Loucy (cell line): ENCODE measurements at regions not wholly inside any gene's neighbourhood (a gene's known extent, or its start where the extent isn't known, plus 50 kb on each side); places are given as distances from the start of the nearest gene placed in this dataset.

Experiments used
- H2AFZ ChIP-seq: fragments of 200-600 bp; sonication (generic); 2 replicates; pipeline ENCODE4 v1.6.0; 2016; ENCODE audit warnings: antibody characterized with exemption, mild to moderate bottlenecking, low read length, moderate library complexity
- H3F3A ChIP-seq: fragments of 200-600 bp; 2 replicates; pipeline ENCODE4 v1.6.0; 2016; ENCODE audit warnings: antibody characterized with exemption, low read depth, mild to moderate bottlenecking
- H3K27me3 ChIP-seq: fragments of 200-600 bp; sonication (generic); 2 replicates; pipeline ENCODE4 v1.6.1; 2014; ENCODE audit warnings: low read length, mild to moderate bottlenecking; ENCODE audit not compliant: insufficient read depth, poor library complexity, severe bottlenecking
- H3K36me3 ChIP-seq: fragments of 200-600 bp; sonication (generic); 2 replicates; pipeline ENCODE4 v1.6.1; 2016; ENCODE audit warnings: low read length; ENCODE audit not compliant: insufficient read depth
- H3K4me1 ChIP-seq: fragments of 200-600 bp; sonication (generic); 2 replicates; pipeline ENCODE4 v1.5.1; 2014; ENCODE audit warnings: low read length, mild to moderate bottlenecking; ENCODE audit not compliant: insufficient read depth, poor library complexity, severe bottlenecking
- H3K4me2 ChIP-seq: fragments of 200-600 bp; sonication (generic); 2 replicates; pipeline ENCODE4 v1.6.0; 2014; ENCODE audit warnings: antibody characterized with exemption, low read length, low read depth, mild to moderate bottlenecking; ENCODE audit not compliant: poor library complexity, severe bottlenecking
- H3K4me3 ChIP-seq: fragments of 200-600 bp; sonication (generic); 2 replicates; pipeline ENCODE4 v1.5.1; 2014; ENCODE audit warnings: low read length, mild to moderate bottlenecking, mixed read lengths; ENCODE audit not compliant: poor library complexity, severe bottlenecking
- H3K79me2 ChIP-seq: fragments of 200-600 bp; sonication (generic); 2 replicates; pipeline ENCODE4 v1.6.1; 2014; ENCODE audit warnings: low read length; ENCODE audit not compliant: insufficient read depth
- H3K9ac ChIP-seq: fragments of 200-600 bp; sonication (generic); 2 replicates; pipeline ENCODE4 v1.6.0; 2014; ENCODE audit warnings: mild to moderate bottlenecking, low read depth, low read length, moderate library complexity; ENCODE audit not compliant: poor library complexity, severe bottlenecking
- H3K9me2 ChIP-seq: fragments of 200-600 bp; sonication (generic); replicated peaks from 2 replicates; pipeline ENCODE4 v1.6.1; 2016; ENCODE audit warnings: low read depth, low read length, mixed read lengths
- H3K9me3 ChIP-seq: fragments of 200-600 bp; sonication (generic); 2 replicates; pipeline ENCODE4 v1.6.1; 2014; ENCODE audit warnings: mild to moderate bottlenecking, antibody characterized with exemption, low read length, low read depth; ENCODE audit not compliant: insufficient read depth
- H4K20me1 ChIP-seq: fragments of 200-600 bp; sonication (generic); 2 replicates; pipeline ENCODE4 v1.6.0; 2014; ENCODE audit warnings: antibody characterized with exemption, low read length, mild to moderate bottlenecking; ENCODE audit not compliant: insufficient read depth, poor library complexity, severe bottlenecking
- EZH2phosphoT487 ChIP-seq: fragments of 200-600 bp; IDR thresholded peaks from 2 replicates; pipeline ENCODE4 v1.6.1; 2018; ENCODE audit warnings: antibody characterized with exemption, mild to moderate bottlenecking, moderate library complexity, borderline replicate concordance
- TF ChIP-seq, protein P1 (sequence below): fragments of 200-600 bp; sonication (generic); conservative IDR thresholded peaks from 2 replicates; pipeline ENCODE4 v1.5.1; 2014; ENCODE audit warnings: mild to moderate bottlenecking, antibody characterized with exemption, low read length

DNA sequence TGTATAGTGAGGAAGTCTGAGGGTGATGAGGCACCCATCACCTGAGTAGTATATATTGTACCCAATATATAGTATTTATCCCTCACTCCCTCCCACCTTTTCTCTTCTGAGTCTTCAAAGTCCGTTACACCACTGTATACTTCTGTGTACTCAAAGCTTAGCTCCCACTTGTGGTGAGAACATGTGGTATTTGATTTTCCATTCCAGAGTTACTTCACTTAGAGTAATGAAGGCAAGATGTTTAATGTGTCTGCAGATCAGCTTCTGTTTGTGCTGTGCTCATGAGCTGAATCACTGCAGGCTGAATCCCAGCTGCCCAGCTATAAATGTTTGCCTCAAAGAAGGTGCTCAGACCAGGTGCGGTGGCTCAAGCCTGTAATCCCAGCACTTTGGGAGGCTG, 139.3 kb upstream of the FOXA2 start:
- TF ChIP-seq, protein P1, sequence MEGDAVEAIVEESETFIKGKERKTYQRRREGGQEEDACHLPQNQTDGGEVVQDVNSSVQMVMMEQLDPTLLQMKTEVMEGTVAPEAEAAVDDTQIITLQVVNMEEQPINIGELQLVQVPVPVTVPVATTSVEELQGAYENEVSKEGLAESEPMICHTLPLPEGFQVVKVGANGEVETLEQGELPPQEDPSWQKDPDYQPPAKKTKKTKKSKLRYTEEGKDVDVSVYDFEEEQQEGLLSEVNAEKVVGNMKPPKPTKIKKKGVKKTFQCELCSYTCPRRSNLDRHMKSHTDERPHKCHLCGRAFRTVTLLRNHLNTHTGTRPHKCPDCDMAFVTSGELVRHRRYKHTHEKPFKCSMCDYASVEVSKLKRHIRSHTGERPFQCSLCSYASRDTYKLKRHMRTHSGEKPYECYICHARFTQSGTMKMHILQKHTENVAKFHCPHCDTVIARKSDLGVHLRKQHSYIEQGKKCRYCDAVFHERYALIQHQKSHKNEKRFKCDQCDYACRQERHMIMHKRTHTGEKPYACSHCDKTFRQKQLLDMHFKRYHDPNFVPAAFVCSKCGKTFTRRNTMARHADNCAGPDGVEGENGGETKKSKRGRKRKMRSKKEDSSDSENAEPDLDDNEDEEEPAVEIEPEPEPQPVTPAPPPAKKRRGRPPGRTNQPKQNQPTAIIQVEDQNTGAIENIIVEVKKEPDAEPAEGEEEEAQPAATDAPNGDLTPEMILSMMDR = no peak
- no peak for TF ChIP-seq EZH2phosphoT487
- H3K4me1 ChIP-seq = no peaks in the 10 kb centered on the region

DNA sequence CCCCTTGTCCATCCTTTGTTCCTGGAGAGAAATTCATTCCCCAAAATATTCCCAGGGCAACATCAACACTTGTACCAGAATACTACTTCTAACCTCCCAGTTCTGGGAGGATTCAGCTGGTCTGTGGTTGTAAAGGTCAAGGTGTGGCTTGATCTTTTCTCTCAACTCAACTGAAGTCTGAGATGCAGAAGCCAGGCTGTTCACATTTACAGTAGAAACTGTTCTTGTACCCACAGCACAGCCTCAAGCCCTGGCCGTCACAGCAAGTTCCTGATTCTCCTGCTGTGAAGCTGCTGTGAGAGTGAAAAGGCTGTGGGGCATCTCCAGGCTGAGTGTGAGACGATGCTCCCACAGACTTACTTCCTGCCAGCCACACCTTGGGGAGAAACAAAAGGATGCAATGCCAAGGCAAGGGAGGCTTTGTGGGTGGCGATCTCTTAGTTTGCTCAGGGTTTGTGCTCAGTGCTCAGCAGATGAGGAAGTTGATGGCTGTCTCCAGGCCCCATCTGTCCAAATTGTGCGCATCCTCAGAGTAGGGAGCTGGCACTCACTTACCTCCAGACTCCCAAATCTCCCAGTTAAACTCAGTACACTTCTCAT, 143.9 kb upstream of the FOXA2 start:
- H3K9me2 ChIP-seq = no peaks in the 10 kb centered on the region
- no peaks in the 10 kb centered on the region for H4K20me1 ChIP-seq
- no peaks in the 10 kb centered on the region for H3K9me3 ChIP-seq
- no peak overlapping the region for H3K4me3 ChIP-seq
- TF ChIP-seq, protein P1 = no peak
- TF ChIP-seq EZH2phosphoT487 = no peak
- H3K27me3 ChIP-seq = no peaks in the 10 kb centered on the region
- H3F3A ChIP-seq = no peaks in the 10 kb centered on the region
- no peak overlapping the region for H2AFZ ChIP-seq
- no peak overlapping the region for H3K4me2 ChIP-seq
- H3K4me1 ChIP-seq = no peaks in the 10 kb centered on the region
- no peaks in the 10 kb centered on the region for H3K79me2 ChIP-seq
- H3K9ac ChIP-seq = no peak overlapping the region
- H3K36me3 ChIP-seq = no peaks in the 10 kb centered on the region

More for the DNA sequence above, 139.3 kb upstream of the FOXA2 start:
- Histone ChIP-seq H2AFZ (no peak overlapping the region), H3K9me3 (no peaks in the 10 kb centered on the region), H3K36me3 (no peaks in the 10 kb centered on the region), H3K4me3 (no peak overlapping the region), H3K27me3 (no peaks in the 10 kb centered on the region), H3K9ac (no peak overlapping the region), H4K20me1 (no peaks in the 10 kb centered on the region), H3K79me2 (no peaks in the 10 kb centered on the region), H3K9me2 (no peaks in the 10 kb centered on the region), H3K4me2 (no peak overlapping the region), H3F3A (no peaks in the 10 kb centered on the region)

DNA sequence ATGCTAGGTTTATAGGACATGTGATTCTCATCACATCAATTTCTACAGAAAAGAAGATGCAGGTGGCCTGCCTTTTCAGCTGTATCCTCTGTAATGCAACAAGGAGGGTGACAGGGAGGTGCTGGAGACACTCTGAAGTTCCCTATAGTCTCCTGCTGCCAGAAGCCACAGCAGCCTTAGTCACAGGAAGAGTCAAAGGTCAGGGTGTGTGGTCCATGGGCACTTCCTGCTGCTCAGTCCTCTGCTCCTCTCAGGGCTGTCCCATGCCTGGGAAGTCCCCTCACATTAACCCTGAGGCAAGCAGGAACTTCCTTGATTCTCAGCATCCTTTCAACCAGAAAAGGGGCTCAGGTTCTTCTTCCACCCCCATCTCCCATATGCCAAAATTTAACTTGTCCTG, 144.8 kb upstream of the FOXA2 start:
- no peaks in the 10 kb centered on the region for H3K79me2 ChIP-seq
- no peak overlapping the region for H3K4me2 ChIP-seq
- TF ChIP-seq, protein P1 = no peak
- no peak for TF ChIP-seq EZH2phosphoT487

More for the DNA sequence above, 144.8 kb upstream of the FOXA2 start:
- H3K36me3 ChIP-seq = no peaks in the 10 kb centered on the region
- no peaks in the 10 kb centered on the region for H4K20me1 ChIP-seq
- no peaks in the 10 kb centered on the region for H3K27me3 ChIP-seq
- H3K4me1 ChIP-seq = no peaks in the 10 kb centered on the region
- no peaks in the 10 kb centered on the region for H3F3A ChIP-seq
- no peak overlapping the region for H3K4me3 ChIP-seq
- H3K9me2 ChIP-seq = no peaks in the 10 kb centered on the region
- no peaks in the 10 kb centered on the region for H3K9me3 ChIP-seq
- no peak overlapping the region for H2AFZ ChIP-seq
- H3K9ac ChIP-seq = no peak overlapping the region
